Adrenal gland (tissue), 9 donors: ENCODE measurements at regions not wholly inside any gene's neighbourhood (a gene's known extent, or its start where the extent isn't known, plus 50 kb on each side); places are given as distances from the start of the nearest gene placed in this dataset.

Experiments
- DNase-seq, 7 donors: peaks; one replicate each; pipeline ENCODE4 v3.0.0-alpha.2; 2019 to 2020
- H3K27ac ChIP-seq, 5 donors: fragments of 200-600 bp; sonication (generic) in 4 of 5; 1 replicate in 3 of 5; 2 replicates in 2 of 5; pipeline versions ENCODE4 v1.5.1 to v1.8.0; 2016 to 2020; ENCODE audit warnings: mild to moderate bottlenecking in 1 of 5
- H3K27me3 ChIP-seq: fragments of 200-600 bp; 2 replicates; pipeline ENCODE4 v1.8.0; 2021
- H3K36me3 ChIP-seq, 2 donors: fragments of 200-600 bp; replicated peaks in 1 of 2; 1 replicate in 1 of 2; 2 replicates in 1 of 2; pipeline versions ENCODE4 v1.5.1 to v1.8.0; 2018 to 2022
- H3K4me1 ChIP-seq, 2 donors: fragments of 200-600 bp; replicated peaks in 1 of 2; 1 replicate in 1 of 2; 2 replicates in 1 of 2; pipeline versions ENCODE4 v1.5.1 to v1.8.0; 2018 to 2021
- H3K4me3 ChIP-seq, 4 donors: fragments of 200-600 bp; sonication (generic) in 3 of 4; one replicate each; pipeline ENCODE4 v1.5.1; 2016 to 2018
- H3K9me3 ChIP-seq, 3 donors: fragments of 200-600 bp; sonication (generic) in 1 of 3; replicated peaks in 1 of 3; 1 replicate in 2 of 3; 2 replicates in 1 of 3; pipeline versions ENCODE4 v1.5.1 to v1.8.0; 2016 to 2021
- POLR2A ChIP-seq, 2 donors: fragments of 450-650 bp; IDR thresholded peaks; one replicate each; pipeline ENCODE4 v1.6.1; 2017; ENCODE audit warnings: antibody characterized with exemption in 2 of 2, mild to moderate bottlenecking in 2 of 2, moderate library complexity in 1 of 2
- WGBS, 4 donors: extraction: QIAGEN DNeasy Blood & Tissue Kit in 2 of 4; methylation state at CpG; one replicate each; pipeline versions ENCODE4 v1.1.5 to v1.1.7; 2013 to 2017; 5-methylcytosine and 5-hydroxymethylcytosine counted together
- intact Hi-C, 2 donors: fragments of 100-400 bp; cut with DNase I; formaldehyde crosslinking; loops; one replicate each; pipeline versions ENCODE4 v1.14.1 to v1.15.0; 2022 to 2023
- TF ChIP-seq, protein P1 (sequence below), 6 experiments: fragments of 450-650 bp in 4 of 6; fragments of 200-600 bp in 2 of 6; sonication (generic) in 1 of 6; IDR thresholded peaks; 1 replicate in 5 of 6; 2 replicates in 1 of 6; pipeline versions ENCODE4 v1.5.1 to v1.8.0; 2016 to 2021; ENCODE audit warnings: antibody characterized with exemption in 6 of 6, mild to moderate bottlenecking in 2 of 6, moderate library complexity in 1 of 6
- donor health status: healthy with polysubstance abuse.
- donor health status: Bipolar disorder and iron deficiency.
- donor health status: DM: yes; HTN: yes; CAD: no.
- donor health status: DM: no; HTN: no; CAD: no.
- donor health status: DM: no; HTN: no; CAD: no.

DNA sequence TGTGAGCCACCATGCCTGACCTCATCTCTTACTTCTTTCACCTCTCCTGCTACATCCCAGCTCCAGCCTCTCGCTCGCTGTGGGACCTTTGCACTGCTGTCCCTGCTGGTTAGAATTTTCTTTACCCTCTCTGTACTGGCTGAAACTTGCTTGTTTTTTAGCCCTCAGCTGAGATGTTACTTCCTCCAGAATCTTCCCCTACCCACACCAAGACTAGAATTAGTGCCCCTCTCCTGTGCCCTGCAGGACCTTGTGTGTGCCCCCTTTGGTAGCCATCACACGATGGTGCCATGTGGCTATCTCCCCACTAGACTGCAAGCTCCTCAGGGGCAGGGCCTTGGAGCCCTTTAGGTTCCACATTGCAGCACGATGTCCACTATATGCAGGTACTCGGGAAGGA lies 84.1 kb downstream of the AIPL1 start:
- no peak for TF ChIP-seq POLR2A (IDR thresholded peaks at IDR 0.05)
- TF ChIP-seq, protein P1, sequence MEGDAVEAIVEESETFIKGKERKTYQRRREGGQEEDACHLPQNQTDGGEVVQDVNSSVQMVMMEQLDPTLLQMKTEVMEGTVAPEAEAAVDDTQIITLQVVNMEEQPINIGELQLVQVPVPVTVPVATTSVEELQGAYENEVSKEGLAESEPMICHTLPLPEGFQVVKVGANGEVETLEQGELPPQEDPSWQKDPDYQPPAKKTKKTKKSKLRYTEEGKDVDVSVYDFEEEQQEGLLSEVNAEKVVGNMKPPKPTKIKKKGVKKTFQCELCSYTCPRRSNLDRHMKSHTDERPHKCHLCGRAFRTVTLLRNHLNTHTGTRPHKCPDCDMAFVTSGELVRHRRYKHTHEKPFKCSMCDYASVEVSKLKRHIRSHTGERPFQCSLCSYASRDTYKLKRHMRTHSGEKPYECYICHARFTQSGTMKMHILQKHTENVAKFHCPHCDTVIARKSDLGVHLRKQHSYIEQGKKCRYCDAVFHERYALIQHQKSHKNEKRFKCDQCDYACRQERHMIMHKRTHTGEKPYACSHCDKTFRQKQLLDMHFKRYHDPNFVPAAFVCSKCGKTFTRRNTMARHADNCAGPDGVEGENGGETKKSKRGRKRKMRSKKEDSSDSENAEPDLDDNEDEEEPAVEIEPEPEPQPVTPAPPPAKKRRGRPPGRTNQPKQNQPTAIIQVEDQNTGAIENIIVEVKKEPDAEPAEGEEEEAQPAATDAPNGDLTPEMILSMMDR (IDR thresholded peaks at IDR 0.05) = no peak
- H3K4me1 ChIP-seq = no peaks in the 10 kb centered on the region
- DNase-seq = no peak
- peaks cover 6% of the 10 kb centered on the region for H3K27me3 ChIP-seq
- H3K36me3 ChIP-seq = no peaks in the 10 kb centered on the region
- intact Hi-C loops = no loop called here
- WGBS, 4 donors = 84 to 89% (median 87%) methylated on average over 5 of the region's 5 CpGs
- H3K4me3 ChIP-seq = no peak overlapping the region
- no peak overlapping the region for H3K27ac ChIP-seq
- no peaks in the 10 kb centered on the region for H3K9me3 ChIP-seq

DNA sequence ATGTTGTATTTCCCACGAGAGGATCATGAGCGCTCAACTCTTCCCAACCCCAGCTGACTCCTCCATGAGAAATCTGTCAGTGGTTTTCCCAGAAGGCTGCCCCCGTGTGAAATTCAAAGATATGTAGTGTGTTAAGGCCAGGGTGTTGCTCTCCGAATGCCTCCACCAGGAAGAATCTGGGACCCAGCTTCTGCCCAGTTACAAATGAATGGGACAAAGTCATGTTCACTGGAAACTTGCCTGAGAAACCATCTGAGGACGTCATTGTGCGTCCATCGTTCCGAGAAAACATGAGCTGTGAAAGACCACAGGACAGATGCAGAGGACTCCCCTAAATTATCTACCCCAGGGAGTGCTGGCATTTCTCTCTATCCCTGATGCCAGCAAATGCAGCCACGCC lies 86.0 kb downstream of the AIPL1 start:
- DNase-seq = no peak
- H3K9me3 ChIP-seq = no peaks in the 10 kb centered on the region
- no peak overlapping the region for H3K27ac ChIP-seq
- no peaks in the 10 kb centered on the region for H3K4me1 ChIP-seq
- intact Hi-C loops = no loop called here
- no peaks in the 10 kb centered on the region for H3K36me3 ChIP-seq
- TF ChIP-seq POLR2A (IDR thresholded peaks at IDR 0.05) = no peak
- TF ChIP-seq, protein P1 (IDR thresholded peaks at IDR 0.05) = no peak
- H3K27me3 ChIP-seq = peaks cover 6% of the 10 kb centered on the region
- no peak overlapping the region for H3K4me3 ChIP-seq
- WGBS, 4 donors = 67 to 82% (median 71%) methylated on average over 9 of the region's 9 CpGs

DNA sequence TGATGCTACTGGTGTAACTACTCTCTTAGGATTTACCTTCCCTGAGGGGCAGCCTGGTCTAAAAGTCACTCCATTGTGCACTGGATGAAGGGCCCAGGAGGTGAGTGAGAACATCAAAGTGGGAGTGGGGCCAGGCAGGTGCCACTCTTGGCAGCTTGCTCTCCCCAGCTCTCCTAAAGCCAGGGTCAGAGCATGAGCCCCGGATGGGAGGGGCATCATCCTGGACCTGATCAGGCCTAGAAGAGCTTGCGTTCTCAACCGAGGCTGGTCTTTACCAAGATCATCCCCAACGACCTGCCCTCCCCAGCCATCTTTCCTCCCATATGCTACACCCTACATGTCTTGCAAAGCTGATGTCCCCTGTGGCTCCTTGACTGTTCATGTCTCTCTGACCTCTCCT lies 87.1 kb downstream of the AIPL1 start:
- no peak overlapping the region for H3K4me3 ChIP-seq
- H3K9me3 ChIP-seq = no peaks in the 10 kb centered on the region
- intact Hi-C loops = no loop called here
- no peaks in the 10 kb centered on the region for H3K36me3 ChIP-seq
- no peaks in the 10 kb centered on the region for H3K4me1 ChIP-seq
- WGBS, 4 donors = 68 to 70% (median 69%) methylated on average over 4 of the region's 4 CpGs
- peaks cover 6% of the 10 kb centered on the region for H3K27me3 ChIP-seq
- DNase-seq = no peak
- TF ChIP-seq, protein P1 (IDR thresholded peaks at IDR 0.05) = no peak
- no peak for TF ChIP-seq POLR2A (IDR thresholded peaks at IDR 0.05)
- H3K27ac ChIP-seq = no peak overlapping the region

DNA sequence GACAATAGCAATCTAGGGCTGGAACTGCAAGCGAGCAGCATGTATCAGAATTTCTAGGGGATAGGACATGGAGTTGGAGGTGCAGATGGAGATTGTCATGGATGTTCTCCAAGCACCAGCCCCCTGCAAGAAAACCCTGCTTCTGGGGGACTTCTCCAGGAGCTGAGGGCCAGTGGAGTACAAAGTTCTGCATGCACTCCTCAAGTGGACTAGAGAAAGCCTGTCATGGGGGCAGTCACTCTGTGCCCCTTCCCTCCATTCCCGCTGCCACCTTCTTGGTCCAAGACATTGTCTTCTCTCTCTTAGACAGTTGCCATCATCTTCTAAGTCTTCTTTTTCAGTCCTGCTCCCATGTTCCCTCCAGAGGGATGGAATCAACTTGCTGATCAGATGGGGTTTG lies 87.9 kb downstream of the AIPL1 start:
- TF ChIP-seq POLR2A (IDR thresholded peaks at IDR 0.05) = no peak
- TF ChIP-seq, protein P1 (IDR thresholded peaks at IDR 0.05) = no peak
- no peaks in the 10 kb centered on the region for H3K4me1 ChIP-seq
- WGBS, 4 donors = 75 to 90% (median 87%) methylated on average over 1 to 2 of the region's 2 CpGs
- H3K4me3 ChIP-seq = no peak overlapping the region
- no peak overlapping the region for H3K27ac ChIP-seq
- H3K9me3 ChIP-seq = no peaks in the 10 kb centered on the region
- DNase-seq = no peak
- peaks cover 3% of the 10 kb centered on the region for H3K27me3 ChIP-seq
- intact Hi-C loops = no loop called here
- H3K36me3 ChIP-seq = no peaks in the 10 kb centered on the region
